GM13976 (cell line): ENCODE measurements at regions not wholly inside any gene's neighbourhood (a gene's known extent, or its start where the extent isn't known, plus 50 kb on each side); places are given as distances from the start of the nearest gene placed in this dataset.

Experiments used
- DNase-seq: peaks from one replicate; pipeline ENCODE4 v3.0.0; 2012; ENCODE audit warnings: low spot score
- in situ Hi-C: fragments of 300-500 bp; cut with MboI; formaldehyde crosslinking; loops from one replicate; pipeline ENCODE4 v1.12.0; 2022; ENCODE audit warnings: low sequenced_read_pairs, mixed read lengths, inconsistent platforms; ENCODE audit not compliant: unreplicated experiment
- TF ChIP-seq, protein P1 (sequence below): IDR thresholded peaks from 2 replicates; pipeline ENCODE4 v1.5.1; 2012; ENCODE audit warnings: borderline replicate concordance, mild to moderate bottlenecking; ENCODE audit not compliant: insufficient read depth; ENCODE audit errors: extremely low read depth, missing control alignments, control extremely low read depth

DNA sequence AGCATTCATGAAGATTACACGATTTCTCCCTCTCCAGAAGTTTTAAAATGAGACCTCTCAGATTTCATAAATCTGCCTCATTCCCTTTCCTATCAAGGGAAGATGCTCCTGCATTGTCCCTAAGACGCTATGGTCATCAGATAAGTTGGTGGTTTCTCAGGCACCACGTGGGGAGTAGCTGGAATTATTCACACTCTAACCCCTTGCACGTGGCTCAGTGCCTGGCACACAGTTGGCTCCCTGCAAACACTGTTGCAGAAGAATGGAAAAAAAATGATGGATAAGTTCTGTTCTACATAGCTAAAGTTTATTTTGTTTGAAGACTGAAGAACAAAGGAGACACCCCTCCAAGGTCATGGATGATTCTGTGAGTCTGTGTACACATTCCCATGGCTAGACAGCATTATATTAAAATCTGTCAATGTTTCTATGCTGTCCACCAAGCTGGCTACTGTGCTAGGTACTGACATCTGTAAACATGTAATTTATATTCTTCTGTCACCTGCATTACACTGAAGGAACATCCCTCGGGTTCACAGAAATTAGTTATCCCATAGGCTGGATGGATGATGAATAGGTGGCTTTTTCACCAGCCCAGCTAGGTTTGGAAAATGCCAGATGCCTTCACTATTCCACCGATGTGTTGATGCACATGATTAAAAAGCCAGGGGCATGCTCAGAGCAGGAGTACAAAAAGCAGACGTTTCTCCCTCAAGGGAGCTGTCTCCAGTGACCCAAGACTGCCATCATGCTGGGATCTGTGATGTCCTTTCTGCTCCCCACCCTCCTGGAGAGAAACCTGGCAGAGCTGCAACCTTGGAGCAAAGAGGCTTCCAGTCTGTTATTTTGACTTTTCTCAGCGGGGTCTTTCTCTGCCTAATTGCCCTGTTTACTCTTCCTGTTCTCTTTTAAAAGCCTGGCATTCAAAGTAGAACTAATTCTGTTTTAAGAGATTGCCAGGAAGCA lies 610.5 kb downstream of the UTRN start:
- in situ Hi-C loops = no loop called here
- no peak for DNase-seq
- TF ChIP-seq, protein P1, sequence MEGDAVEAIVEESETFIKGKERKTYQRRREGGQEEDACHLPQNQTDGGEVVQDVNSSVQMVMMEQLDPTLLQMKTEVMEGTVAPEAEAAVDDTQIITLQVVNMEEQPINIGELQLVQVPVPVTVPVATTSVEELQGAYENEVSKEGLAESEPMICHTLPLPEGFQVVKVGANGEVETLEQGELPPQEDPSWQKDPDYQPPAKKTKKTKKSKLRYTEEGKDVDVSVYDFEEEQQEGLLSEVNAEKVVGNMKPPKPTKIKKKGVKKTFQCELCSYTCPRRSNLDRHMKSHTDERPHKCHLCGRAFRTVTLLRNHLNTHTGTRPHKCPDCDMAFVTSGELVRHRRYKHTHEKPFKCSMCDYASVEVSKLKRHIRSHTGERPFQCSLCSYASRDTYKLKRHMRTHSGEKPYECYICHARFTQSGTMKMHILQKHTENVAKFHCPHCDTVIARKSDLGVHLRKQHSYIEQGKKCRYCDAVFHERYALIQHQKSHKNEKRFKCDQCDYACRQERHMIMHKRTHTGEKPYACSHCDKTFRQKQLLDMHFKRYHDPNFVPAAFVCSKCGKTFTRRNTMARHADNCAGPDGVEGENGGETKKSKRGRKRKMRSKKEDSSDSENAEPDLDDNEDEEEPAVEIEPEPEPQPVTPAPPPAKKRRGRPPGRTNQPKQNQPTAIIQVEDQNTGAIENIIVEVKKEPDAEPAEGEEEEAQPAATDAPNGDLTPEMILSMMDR = no peak

DNA sequence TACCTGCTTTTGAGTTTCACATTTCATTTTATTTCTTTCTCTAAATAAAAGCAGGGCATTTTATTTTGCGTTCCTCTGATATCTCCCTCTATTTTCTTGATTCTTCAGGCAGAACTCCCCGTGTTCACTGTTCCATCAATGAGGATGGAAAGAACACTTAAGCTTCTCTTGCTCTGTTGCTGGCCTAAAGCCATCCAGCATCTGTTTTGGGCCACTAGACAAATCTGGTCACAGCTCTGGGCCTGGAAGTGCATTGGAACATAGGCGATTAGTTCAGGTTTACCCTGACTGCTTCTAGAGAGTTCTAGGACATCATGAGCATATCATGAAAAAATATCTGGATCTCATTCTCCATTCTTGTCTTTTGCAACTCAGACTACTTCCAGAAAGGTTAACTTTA lies 611.2 kb downstream of the UTRN start:
- TF ChIP-seq, protein P1 = no peak
- in situ Hi-C loops = no loop called here
- no peak for DNase-seq

DNA sequence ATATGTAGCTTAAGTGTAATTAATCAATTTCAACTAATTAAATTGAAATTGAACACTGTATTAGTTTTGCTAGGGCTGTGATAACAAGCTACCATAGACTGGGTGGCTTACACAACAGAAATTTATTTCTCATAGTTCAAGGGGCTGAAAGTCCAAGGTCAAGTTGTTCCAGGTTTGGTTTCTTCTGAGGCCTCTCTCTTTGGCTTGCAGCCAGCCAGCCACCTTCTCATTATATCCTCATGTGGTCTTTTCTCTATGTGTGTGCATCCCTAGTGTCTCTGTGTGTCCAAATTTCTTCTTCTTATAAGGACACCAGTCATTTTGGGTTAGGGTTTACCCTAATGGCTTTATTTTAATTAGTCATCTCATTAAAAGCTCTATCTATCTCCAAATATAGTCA lies 611.7 kb downstream of the UTRN start:
- no peak for DNase-seq
- TF ChIP-seq, protein P1 = no peak

DNA sequence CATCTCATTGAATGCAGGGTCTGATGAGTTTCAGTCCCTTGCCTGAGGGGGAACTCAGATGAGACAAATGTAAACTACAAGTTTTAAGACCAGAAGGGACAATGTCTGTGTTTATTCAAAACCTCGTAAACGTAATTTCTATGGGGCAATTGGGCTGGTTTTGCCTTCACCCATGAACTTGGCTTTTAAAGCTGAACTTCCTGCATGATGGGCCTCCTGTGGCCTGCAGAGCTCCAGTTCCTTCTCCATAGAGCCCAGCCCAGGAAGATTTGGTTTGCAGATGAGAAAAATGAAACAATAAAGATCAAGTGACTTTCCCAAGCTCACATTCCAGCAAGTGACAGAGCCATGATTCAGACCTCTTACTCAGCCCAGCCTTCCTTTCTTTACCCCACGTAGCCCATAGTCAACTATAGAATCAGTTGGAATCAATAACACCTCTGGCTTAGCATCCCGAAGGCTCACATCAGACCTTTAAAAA lies 612.3 kb downstream of the UTRN start:
- TF ChIP-seq, protein P1 = no peak
- no peak for DNase-seq
- in situ Hi-C loops = no loop called here

More for the DNA sequence above, 611.7 kb downstream of the UTRN start:
- in situ Hi-C loops = no loop called here

DNA sequence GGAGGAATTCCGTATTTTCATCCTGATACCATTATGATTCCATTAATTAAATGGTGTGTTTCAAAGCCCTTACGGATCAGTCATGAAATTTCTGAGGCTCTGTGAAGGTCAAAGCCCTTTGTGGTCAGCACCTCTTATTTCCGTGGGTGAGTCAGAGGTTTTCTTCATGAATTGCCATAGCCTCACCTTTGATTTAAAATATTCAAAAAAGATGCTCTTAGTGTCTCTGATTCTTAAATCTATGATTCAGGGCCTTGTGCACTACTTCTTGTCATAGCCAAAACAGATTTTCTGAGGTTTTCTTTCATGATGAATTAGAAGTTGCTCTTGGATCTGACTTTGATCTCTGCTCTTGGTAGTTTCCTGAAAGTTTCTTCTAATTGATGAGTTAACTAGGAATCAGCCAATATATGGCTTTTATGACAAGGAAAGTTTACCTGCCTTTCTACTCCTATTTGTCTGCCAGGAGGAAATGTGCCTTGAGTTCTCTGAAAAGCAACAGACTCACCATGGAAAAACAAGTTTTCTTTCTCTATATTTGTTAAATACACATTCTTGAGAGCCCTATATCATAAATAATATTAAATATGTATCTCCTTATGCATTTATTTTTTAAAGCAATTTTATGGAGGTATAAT lies 613.0 kb downstream of the UTRN start:
- no peak for DNase-seq
- in situ Hi-C loops = no loop called here
- TF ChIP-seq, protein P1 = no peak

DNA sequence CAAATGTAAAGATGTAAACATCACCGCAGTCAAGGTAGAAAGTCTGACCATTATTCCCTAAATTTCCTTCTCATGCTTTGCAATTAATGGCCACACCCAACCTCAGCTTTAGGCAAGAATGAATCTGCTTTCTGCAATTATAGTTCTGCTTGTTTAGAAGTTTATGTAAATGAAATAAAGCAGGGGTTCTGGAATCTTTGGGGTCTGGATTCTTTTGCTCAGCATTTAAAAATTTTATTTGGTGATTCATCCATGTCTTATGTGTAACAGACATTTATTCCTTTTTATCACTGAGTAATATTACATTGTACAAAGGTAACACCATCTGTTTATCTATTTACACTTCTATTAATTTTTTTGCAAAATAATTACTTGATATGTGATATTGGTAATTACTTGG lies 613.6 kb downstream of the UTRN start:
- no peak for DNase-seq
- TF ChIP-seq, protein P1 = no peak
- in situ Hi-C loops = no loop called here
